ENCODE measurements at regions not wholly inside any gene's neighbourhood (a gene's known extent, or its start where the extent isn't known, plus 50 kb on each side); places are given as distances from the start of the nearest gene placed in this dataset.

DNA sequence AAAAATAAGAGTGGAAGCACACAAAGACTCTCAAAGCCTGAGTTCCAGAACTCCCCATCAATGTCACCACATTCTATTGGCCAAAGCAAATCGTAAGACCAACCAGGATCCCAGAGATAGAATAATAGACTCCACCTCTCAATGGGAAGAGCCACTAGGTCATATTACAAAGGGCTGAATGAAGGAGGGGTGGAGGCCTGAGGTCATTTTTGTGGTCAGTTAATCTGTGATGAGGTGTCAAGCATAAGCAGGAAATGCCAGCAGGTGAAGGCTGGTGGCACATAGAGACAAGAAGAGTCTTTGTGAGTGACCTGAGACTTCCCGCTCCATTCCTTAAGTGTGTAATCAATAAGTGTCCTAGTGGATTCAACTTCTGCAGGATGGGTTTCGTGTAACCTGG is 144.3 kb downstream of the TFCP2L1 start:
- Histone ChIP-seq H3K4me1 (ENCODE audit: control insufficient read depth, insufficient read depth, low read length) (no peaks in the 10 kb centered on the region), H3K27me3 (ENCODE audit: control insufficient read depth, insufficient read depth, low read length) (no peaks in the 10 kb centered on the region), H3K4me3 (ENCODE audit: low read length) (no peak overlapping the region), H3K36me3 (ENCODE audit: control insufficient read depth, insufficient read depth, low read length) (no peaks in the 10 kb centered on the region), H3K9me3 (ENCODE audit: control insufficient read depth, low read length) (no peaks in the 10 kb centered on the region), H3K9ac (ENCODE audit: low read length) (no peak overlapping the region)

DNA sequence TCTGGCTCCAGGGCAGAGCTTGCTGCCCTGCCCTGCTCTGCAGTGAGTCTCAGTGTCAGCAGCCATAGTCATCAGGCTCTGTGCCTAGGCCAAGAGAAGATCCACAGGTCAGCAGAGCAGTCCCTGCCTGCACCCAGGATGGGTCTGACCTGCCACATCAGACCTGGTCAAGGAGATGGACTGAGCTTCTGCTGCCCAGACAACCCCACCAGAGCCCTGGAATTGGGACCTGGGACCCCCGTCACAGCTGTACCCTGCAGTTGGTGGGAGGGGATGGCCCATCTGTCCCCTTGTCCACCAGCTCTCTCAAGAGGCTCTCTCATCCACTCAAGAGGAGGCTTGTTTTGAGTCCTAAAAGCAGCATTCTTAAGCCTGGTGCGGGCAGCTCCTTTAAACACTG is 142.6 kb downstream of the TFCP2L1 start:
- H3K27me3 ChIP-seq (ENCODE audit: control insufficient read depth, insufficient read depth, low read length) = no peaks in the 10 kb centered on the region
- no peaks in the 10 kb centered on the region for H3K9me3 ChIP-seq (ENCODE audit: control insufficient read depth, low read length)
- H3K4me3 ChIP-seq (ENCODE audit: low read length) = no peak overlapping the region
- no peaks in the 10 kb centered on the region for H3K36me3 ChIP-seq (ENCODE audit: control insufficient read depth, insufficient read depth, low read length)
- no peaks in the 10 kb centered on the region for H3K4me1 ChIP-seq (ENCODE audit: control insufficient read depth, insufficient read depth, low read length)
- H3K9ac ChIP-seq (ENCODE audit: low read length) = no peak overlapping the region

DNA sequence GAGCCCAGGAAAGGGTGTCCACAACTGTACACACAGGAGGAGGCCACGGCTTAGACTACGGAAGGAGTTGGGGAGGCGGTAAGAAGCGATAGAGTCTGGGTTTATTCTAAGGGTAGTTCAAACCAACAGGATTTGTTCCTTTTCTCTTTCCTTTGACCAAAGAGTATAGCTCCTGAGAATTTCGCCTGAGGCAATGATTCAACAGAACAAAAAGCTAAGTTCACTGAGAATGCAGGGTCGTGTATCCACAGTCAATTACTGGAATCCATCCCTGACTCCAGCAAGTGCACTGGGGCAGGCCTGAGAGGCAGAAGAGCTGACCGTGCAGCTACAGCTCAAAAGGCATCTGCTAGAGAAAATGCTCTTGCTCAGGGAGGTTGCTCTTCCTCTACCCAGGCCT is 140.9 kb downstream of the TFCP2L1 start:
- Histone ChIP-seq H3K4me1 (ENCODE audit: control insufficient read depth, insufficient read depth, low read length) (no peaks in the 10 kb centered on the region), H3K4me3 (ENCODE audit: low read length) (no peak overlapping the region), H3K9me3 (ENCODE audit: control insufficient read depth, low read length) (no peaks in the 10 kb centered on the region), H3K36me3 (ENCODE audit: control insufficient read depth, insufficient read depth, low read length) (no peaks in the 10 kb centered on the region), H3K27me3 (ENCODE audit: control insufficient read depth, insufficient read depth, low read length) (no peaks in the 10 kb centered on the region), H3K9ac (ENCODE audit: low read length) (no peak overlapping the region)

- no peaks in the 10 kb centered on the region for H3K27me3 ChIP-seq (ENCODE audit: control insufficient read depth, insufficient read depth, low read length)
- H3K9ac ChIP-seq (ENCODE audit: low read length) = no peak overlapping the region
- peaks cover 4% of the 10 kb centered on the region for H3K4me1 ChIP-seq (ENCODE audit: control insufficient read depth, insufficient read depth, low read length)
- H3K4me3 ChIP-seq (ENCODE audit: low read length) = no peak overlapping the region
- H3K9me3 ChIP-seq (ENCODE audit: control insufficient read depth, low read length) = no peaks in the 10 kb centered on the region
- no peaks in the 10 kb centered on the region for H3K36me3 ChIP-seq (ENCODE audit: control insufficient read depth, insufficient read depth, low read length)
Observed at GRCh38 chr2:121146630-121147029, 138.4 kb downstream of the TFCP2L1 start.

DNA sequence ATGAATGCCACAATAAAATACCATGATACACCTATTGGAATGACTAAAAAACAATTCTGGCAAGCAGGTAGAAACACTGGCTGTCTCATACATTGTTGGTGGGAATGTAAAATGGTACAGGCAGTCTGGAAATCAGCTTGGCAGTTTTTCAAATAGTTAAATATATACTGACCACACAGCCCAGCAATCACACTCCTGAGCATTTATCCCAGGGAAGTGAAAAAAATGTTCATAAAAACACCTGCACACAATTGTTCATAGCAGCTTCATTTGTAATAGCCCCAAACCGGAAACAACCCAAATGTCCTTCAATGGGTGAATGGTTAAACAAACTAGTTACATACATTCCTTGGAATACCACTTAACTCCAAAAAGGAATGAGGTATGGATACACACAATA is 137.2 kb downstream of the TFCP2L1 start:
- Histone ChIP-seq H3K9ac (ENCODE audit: low read length) (no peak overlapping the region), H3K4me3 (ENCODE audit: low read length) (no peak overlapping the region), H3K4me1 (ENCODE audit: control insufficient read depth, insufficient read depth, low read length) (peaks cover 12% of the 10 kb centered on the region), H3K27me3 (ENCODE audit: control insufficient read depth, insufficient read depth, low read length) (no peaks in the 10 kb centered on the region), H3K36me3 (ENCODE audit: control insufficient read depth, insufficient read depth, low read length) (no peaks in the 10 kb centered on the region), H3K9me3 (ENCODE audit: control insufficient read depth, low read length) (no peaks in the 10 kb centered on the region)

DNA sequence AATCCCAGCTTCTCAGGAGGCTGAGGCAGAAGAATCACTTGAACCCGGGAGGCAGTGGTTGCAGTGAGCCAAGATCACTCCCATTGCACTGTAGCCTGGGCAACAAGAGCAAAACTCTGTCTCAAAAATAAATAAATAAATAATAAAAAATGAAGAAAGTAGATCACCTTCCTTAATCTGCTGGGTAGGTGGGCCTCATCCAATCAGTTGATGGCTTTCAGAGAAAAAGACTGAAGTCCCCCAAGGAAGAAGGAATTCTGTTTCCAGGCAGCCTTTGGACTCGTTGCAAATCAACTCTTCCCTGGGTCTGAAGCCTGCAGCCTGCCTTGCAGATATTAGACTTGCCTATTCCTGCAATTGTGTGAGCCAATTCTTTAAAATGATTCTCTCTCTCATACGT is 136.5 kb downstream of the TFCP2L1 start:
- no peaks in the 10 kb centered on the region for H3K27me3 ChIP-seq (ENCODE audit: control insufficient read depth, insufficient read depth, low read length)

GRCh38 chr2:121149384-121149783 is 135.6 kb downstream of the TFCP2L1 start:
- H3K4me1 ChIP-seq (ENCODE audit: control insufficient read depth, insufficient read depth, low read length) = peaks cover 13% of the 10 kb centered on the region
- H3K4me3 ChIP-seq (ENCODE audit: low read length) = no peak overlapping the region
- no peaks in the 10 kb centered on the region for H3K36me3 ChIP-seq (ENCODE audit: control insufficient read depth, insufficient read depth, low read length)
- H3K9me3 ChIP-seq (ENCODE audit: control insufficient read depth, low read length) = no peaks in the 10 kb centered on the region
- no peak overlapping the region for H3K9ac ChIP-seq (ENCODE audit: low read length)
- H3K27me3 ChIP-seq (ENCODE audit: control insufficient read depth, insufficient read depth, low read length) = no peaks in the 10 kb centered on the region

More for the DNA sequence above, 136.5 kb downstream of the TFCP2L1 start:
- no peaks in the 10 kb centered on the region for H3K9me3 ChIP-seq (ENCODE audit: control insufficient read depth, low read length)
- H3K4me1 ChIP-seq (ENCODE audit: control insufficient read depth, insufficient read depth, low read length) = peaks cover 12% of the 10 kb centered on the region
- no peak overlapping the region for H3K4me3 ChIP-seq (ENCODE audit: low read length)
- H3K36me3 ChIP-seq (ENCODE audit: control insufficient read depth, insufficient read depth, low read length) = no peaks in the 10 kb centered on the region
- no peak overlapping the region for H3K9ac ChIP-seq (ENCODE audit: low read length)

DNA sequence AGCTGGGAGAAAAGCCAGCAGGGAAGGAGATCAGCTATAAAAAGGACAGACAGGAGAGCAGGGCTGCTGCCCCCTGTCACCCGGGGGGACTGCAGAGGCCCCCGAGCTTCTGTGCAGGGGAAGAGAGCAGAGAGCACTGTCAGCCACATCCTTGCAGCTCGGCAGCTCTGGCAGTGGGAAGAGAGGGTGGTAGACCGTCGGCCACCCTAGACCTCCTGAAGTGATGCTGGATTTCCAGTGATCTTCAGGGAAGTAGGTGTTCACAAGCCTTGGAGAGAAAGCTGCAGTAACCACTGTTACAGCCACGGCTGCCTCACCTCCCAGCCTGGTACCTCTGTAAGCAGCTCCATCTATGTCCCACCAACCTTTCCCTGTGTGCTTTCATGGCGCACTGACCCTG is 134.9 kb downstream of the TFCP2L1 start:
- H3K36me3 ChIP-seq (ENCODE audit: control insufficient read depth, insufficient read depth, low read length) = no peaks in the 10 kb centered on the region
- H3K4me1 ChIP-seq (ENCODE audit: control insufficient read depth, insufficient read depth, low read length) = peaks cover 20% of the 10 kb centered on the region
- no peak overlapping the region for H3K4me3 ChIP-seq (ENCODE audit: low read length)
- H3K27me3 ChIP-seq (ENCODE audit: control insufficient read depth, insufficient read depth, low read length) = no peaks in the 10 kb centered on the region
- no peaks in the 10 kb centered on the region for H3K9me3 ChIP-seq (ENCODE audit: control insufficient read depth, low read length)
- no peak overlapping the region for H3K9ac ChIP-seq (ENCODE audit: low read length)

DNA sequence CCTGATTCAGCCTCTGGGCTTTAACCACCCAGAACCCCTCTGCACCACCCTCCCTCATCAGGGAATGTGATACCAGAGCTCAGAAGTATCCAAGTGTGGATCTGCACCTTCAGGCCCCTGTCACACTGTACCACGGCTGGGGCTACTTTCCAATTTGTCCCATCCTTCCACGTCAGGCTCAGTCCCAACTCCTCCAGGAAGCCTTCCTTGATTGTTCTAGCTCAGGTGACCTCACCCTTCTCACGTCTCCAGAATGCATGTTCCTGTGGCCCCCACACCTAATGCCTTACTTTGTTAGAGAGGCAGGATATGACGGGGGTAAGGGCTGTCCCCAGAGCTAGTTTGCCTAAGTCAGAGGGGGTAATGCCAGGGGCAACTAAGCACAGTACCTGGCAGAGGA is 134.3 kb downstream of the TFCP2L1 start:
- no peaks in the 10 kb centered on the region for H3K36me3 ChIP-seq (ENCODE audit: control insufficient read depth, insufficient read depth, low read length)
- H3K4me3 ChIP-seq (ENCODE audit: low read length) = no peak overlapping the region

DNA sequence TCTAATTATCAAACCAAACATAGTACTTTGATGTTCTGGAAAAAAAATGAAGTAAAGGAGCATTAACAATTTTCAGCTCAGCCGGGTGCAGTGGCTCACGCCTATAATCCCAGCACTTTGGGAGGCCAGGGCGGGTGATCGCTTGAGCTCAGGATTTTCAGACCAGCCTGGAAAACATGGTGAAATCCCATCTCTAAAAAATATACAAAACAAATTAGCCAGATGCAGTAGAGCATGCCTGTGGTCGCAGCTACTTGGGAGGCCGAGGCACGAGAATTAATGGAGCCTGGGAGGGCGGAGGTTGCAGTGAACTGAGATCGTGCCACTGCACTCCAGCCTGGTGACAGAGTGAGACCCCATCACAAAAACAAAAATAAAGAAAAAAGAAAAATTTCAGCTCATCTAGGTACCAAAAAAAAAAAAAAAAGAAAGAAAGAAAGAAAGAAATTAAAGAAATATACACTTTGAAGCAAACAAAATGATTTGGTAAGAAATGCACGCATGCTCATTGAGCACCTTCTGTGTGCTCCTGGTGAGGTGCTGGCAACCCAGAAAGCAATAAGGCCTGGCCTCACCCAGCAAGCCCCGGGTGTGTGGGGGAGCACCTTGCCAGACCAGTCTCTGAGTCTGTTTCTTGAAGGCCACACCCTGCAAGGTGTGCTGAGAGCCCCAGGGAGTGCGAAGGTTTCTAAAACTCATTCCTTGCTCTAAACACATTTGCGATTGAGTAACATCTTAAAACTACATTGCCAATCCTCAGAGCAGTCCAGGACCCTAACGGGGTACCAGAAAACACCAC is 133.5 kb downstream of the TFCP2L1 start:
- Histone ChIP-seq H3K27me3 (ENCODE audit: control insufficient read depth, insufficient read depth, low read length) (no peaks in the 10 kb centered on the region), H3K4me3 (ENCODE audit: low read length) (no peak overlapping the region), H3K4me1 (ENCODE audit: control insufficient read depth, insufficient read depth, low read length) (peaks cover 32% of the 10 kb centered on the region), H3K9ac (ENCODE audit: low read length) (peak overlapping the region; percentile 45), H3K36me3 (ENCODE audit: control insufficient read depth, insufficient read depth, low read length) (no peaks in the 10 kb centered on the region), H3K9me3 (ENCODE audit: control insufficient read depth, low read length) (no peaks in the 10 kb centered on the region)

More for the DNA sequence above, 134.3 kb downstream of the TFCP2L1 start:
- Histone ChIP-seq H3K9ac (ENCODE audit: low read length) (no peak overlapping the region), H3K9me3 (ENCODE audit: control insufficient read depth, low read length) (no peaks in the 10 kb centered on the region), H3K4me1 (ENCODE audit: control insufficient read depth, insufficient read depth, low read length) (peaks cover 26% of the 10 kb centered on the region), H3K27me3 (ENCODE audit: control insufficient read depth, insufficient read depth, low read length) (no peaks in the 10 kb centered on the region)

- peaks cover 5% of the 10 kb centered on the region for H3K9me3 ChIP-seq (ENCODE audit: control insufficient read depth, low read length)
- peaks cover 32% of the 10 kb centered on the region for H3K4me1 ChIP-seq (ENCODE audit: control insufficient read depth, insufficient read depth, low read length)
- H3K4me3 ChIP-seq (ENCODE audit: low read length) = no peak overlapping the region
- H3K27me3 ChIP-seq (ENCODE audit: control insufficient read depth, insufficient read depth, low read length) = no peaks in the 10 kb centered on the region
- H3K9ac ChIP-seq (ENCODE audit: low read length) = no peak overlapping the region
- no peaks in the 10 kb centered on the region for H3K36me3 ChIP-seq (ENCODE audit: control insufficient read depth, insufficient read depth, low read length)
Observed at GRCh38 chr2:121152861-121153260, 132.1 kb downstream of the TFCP2L1 start.

DNA sequence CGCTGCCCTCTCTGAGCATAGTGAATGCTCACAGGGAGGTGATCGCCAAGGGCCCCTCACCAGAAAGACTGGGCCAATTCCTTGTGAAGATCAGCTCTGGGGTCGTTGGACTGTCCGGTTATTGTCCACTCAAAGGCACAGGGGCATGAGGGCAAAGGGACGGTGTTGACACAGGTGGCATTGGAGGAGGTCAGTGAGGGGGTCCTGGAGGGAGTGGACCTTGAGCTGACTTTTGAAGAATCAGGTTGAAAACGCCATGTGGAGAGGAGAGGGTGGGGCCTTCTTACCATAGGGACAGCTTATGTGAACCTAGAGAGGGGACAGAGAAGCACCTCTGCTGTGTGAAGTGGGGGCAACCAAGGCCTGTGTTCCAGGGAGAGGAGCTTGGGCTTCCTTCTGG is 131.5 kb downstream of the TFCP2L1 start:
- H3K27me3 ChIP-seq (ENCODE audit: control insufficient read depth, insufficient read depth, low read length) = no peaks in the 10 kb centered on the region
- peaks cover 5% of the 10 kb centered on the region for H3K9me3 ChIP-seq (ENCODE audit: control insufficient read depth, low read length)
- no peak overlapping the region for H3K4me3 ChIP-seq (ENCODE audit: low read length)
- no peaks in the 10 kb centered on the region for H3K36me3 ChIP-seq (ENCODE audit: control insufficient read depth, insufficient read depth, low read length)
- H3K9ac ChIP-seq (ENCODE audit: low read length) = no peak overlapping the region
- peaks cover 32% of the 10 kb centered on the region for H3K4me1 ChIP-seq (ENCODE audit: control insufficient read depth, insufficient read depth, low read length)

Measured in mucosa of stomach (tissue), 1 donor.